ENCODE measurements at regions not wholly inside any gene's neighbourhood (a gene's known extent, or its start where the extent isn't known, plus 50 kb on each side); places are given as distances from the start of the nearest gene placed in this dataset.

DNA sequence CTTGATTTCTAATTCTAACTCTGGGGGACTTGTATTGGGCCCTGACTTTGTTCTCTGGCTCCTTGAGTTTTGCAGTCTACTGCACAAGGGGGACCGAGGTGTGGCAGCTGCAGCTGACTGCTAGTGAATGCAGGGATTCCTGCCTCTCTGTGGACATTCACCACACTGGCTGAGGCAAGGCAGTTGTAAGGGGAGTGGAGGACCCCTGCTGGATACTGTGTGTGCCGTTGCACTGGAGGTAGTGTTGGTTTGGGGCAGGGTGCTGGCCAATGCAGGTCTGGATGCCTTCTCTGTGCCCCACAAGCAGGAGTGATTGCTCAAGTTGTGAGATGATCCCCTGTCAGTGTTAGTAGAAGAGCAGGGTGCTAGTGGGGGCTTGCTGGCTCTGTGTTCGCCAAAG is 626.1 kb downstream of the SQOR start:
- intact Hi-C loops (cut with micrococcal nuclease; ENCODE audit: unreplicated experiment) (no loop called here), in situ Hi-C loops (cut with HindIII; ENCODE audit: low pct_unique_long_range_greater_than_20kb, low sequenced_read_pairs) (no loop called here)
- no peaks in the 10 kb centered on the region for H3K4me1 ChIP-seq (ENCODE audit: control insufficient read depth, insufficient read depth, low read length)
- no peak for TF ChIP-seq TCF7L2 (IDR thresholded peaks at IDR 0.05; ENCODE audit: low read depth, low read length)
- no peak for TF ChIP-seq CTCF (IDR thresholded peaks at IDR 0.05)
- TF ChIP-seq REST (IDR thresholded peaks at IDR 0.05; ENCODE audit: insufficient read depth in 1 of 2, low read depth in 2 of 2, low read length in 1 of 2) = no peak
- no peak for TF ChIP-seq POLR2AphosphoS5 (IDR thresholded peaks at IDR 0.05; ENCODE audit: low read depth, low read length)
- no peak for TF ChIP-seq SIN3A (IDR thresholded peaks at IDR 0.05; ENCODE audit: borderline replicate concordance, insufficient read depth, low read depth, low read length)
- ATAC-seq = no peak
- CTCF ChIA-PET = no interaction called here
- no peaks in the 10 kb centered on the region for H3K36me3 ChIP-seq (ENCODE audit: control insufficient read depth, insufficient read depth, low read length)
- no peaks in the 10 kb centered on the region for H3K9me3 ChIP-seq (ENCODE audit: control insufficient read depth, insufficient read depth, low read depth, low read length)
- no peaks in the 10 kb centered on the region for H3K27me3 ChIP-seq (ENCODE audit: control insufficient read depth, insufficient read depth, low read length)
- no peak for DNase-seq (ENCODE audit: low read depth, low spot score)
- no peak overlapping the region for H3K27ac ChIP-seq (ENCODE audit: low read length)
- POLR2A ChIA-PET = no interaction called here
- H3K4me3 ChIP-seq (ENCODE audit: low read depth in 2 of 2, low read length in 2 of 2) = no peak overlapping the region
- BruUV-seq (replicated peaks) = no TSS peak

GRCh38 chr15:46265664-46266347 is 631.0 kb downstream of the SQOR start:
- Histone ChIP-seq H3K4me3 (ENCODE audit: low read depth in 2 of 2, low read length in 2 of 2) (no peak overlapping the region), H3K9me3 (ENCODE audit: control insufficient read depth, insufficient read depth, low read depth, low read length) (no peaks in the 10 kb centered on the region), H3K27me3 (ENCODE audit: control insufficient read depth, insufficient read depth, low read length) (no peaks in the 10 kb centered on the region), H3K36me3 (ENCODE audit: control insufficient read depth, insufficient read depth, low read length) (no peaks in the 10 kb centered on the region), H3K4me1 (ENCODE audit: control insufficient read depth, insufficient read depth, low read length) (no peaks in the 10 kb centered on the region), H3K27ac (ENCODE audit: low read length) (no peak overlapping the region)
- BruUV-seq (replicated peaks) = no TSS peak
- POLR2A ChIA-PET = no interaction called here
- in situ Hi-C loops (cut with HindIII; ENCODE audit: low pct_unique_long_range_greater_than_20kb, low sequenced_read_pairs) = no loop called here
- no peak for TF ChIP-seq SIN3A (IDR thresholded peaks at IDR 0.05; ENCODE audit: borderline replicate concordance, insufficient read depth, low read depth, low read length)
- no peak for TF ChIP-seq REST (IDR thresholded peaks at IDR 0.05; ENCODE audit: insufficient read depth in 1 of 2, low read depth in 2 of 2, low read length in 1 of 2)
- CTCF ChIA-PET = no interaction called here
- DNase-seq (ENCODE audit: low read depth, low spot score) (no peak), ATAC-seq (no peak)
- intact Hi-C loops (cut with micrococcal nuclease; ENCODE audit: unreplicated experiment) = no loop called here
